HT1080 (cell line): ENCODE measurements at regions not wholly inside any gene's neighbourhood (a gene's known extent, or its start where the extent isn't known, plus 50 kb on each side); places are given as distances from the start of the nearest gene placed in this dataset.
A peak's percentile ranks its signal among the peaks of the same experiment; 100 is the strongest.
"Not testable (repeated sequence)": the region's sequence is repeated elsewhere in the genome, so short reads cannot be mapped to it uniquely, and the experiment has no call there.

Experiments
- DNase-seq: peaks from one replicate; pipeline ENCODE4 v3.0.0-alpha.2; 2015; ENCODE audit warnings: low read depth

GRCh38 chr10:23869548-23869947 lies 339.4 kb upstream of the KIAA1217 start:
- DNase-seq: no peak

- no peak for DNase-seq
Measured at GRCh38 chr10:23869996-23870395, 338.9 kb upstream of the KIAA1217 start.

GRCh38 chr10:23870651-23871610 lies 338.0 kb upstream of the KIAA1217 start:
- DNase-seq: no peak

GRCh38 chr10:23872290-23872689 lies 336.6 kb upstream of the KIAA1217 start:
- no peak for DNase-seq

GRCh38 chr10:23877791-23878320 lies 331.1 kb upstream of the KIAA1217 start:
- DNase-seq: no peak

- no peak for DNase-seq
Measured at GRCh38 chr10:23884670-23885069, 324.3 kb upstream of the KIAA1217 start.

- DNase-seq: no peak
Measured at GRCh38 chr10:23885853-23886252, 323.1 kb upstream of the KIAA1217 start.

- peak; percentile 10 for DNase-seq
Measured at GRCh38 chr10:23886355-23886754, 322.6 kb upstream of the KIAA1217 start.

GRCh38 chr10:23891301-23891700 lies 317.6 kb upstream of the KIAA1217 start:
- no peak for DNase-seq

GRCh38 chr10:23892296-23892695 lies 316.6 kb upstream of the KIAA1217 start:
- no peak for DNase-seq

GRCh38 chr10:23897267-23897666 lies 311.7 kb upstream of the KIAA1217 start:
- DNase-seq: no peak

- DNase-seq: no peak
Measured at GRCh38 chr10:23897861-23898260, 311.1 kb upstream of the KIAA1217 start.

GRCh38 chr10:23899166-23899565 lies 309.8 kb upstream of the KIAA1217 start:
- DNase-seq: no peak

GRCh38 chr10:23910291-23910690 lies 298.6 kb upstream of the KIAA1217 start:
- DNase-seq: no peak

- no peak for DNase-seq
Measured at GRCh38 chr10:23912884-23913404, 296.0 kb upstream of the KIAA1217 start.

- DNase-seq: no peak
Measured at GRCh38 chr10:23914641-23915040, 294.3 kb upstream of the KIAA1217 start.

GRCh38 chr10:23917251-23917840 lies 291.6 kb upstream of the KIAA1217 start:
- DNase-seq: no peak

- no peak for DNase-seq
Measured at GRCh38 chr10:23918090-23918723, 290.7 kb upstream of the KIAA1217 start.

- peak; percentile 49 for DNase-seq
Measured at GRCh38 chr10:23918839-23919238, 290.1 kb upstream of the KIAA1217 start.

- DNase-seq: no peak
Measured at GRCh38 chr10:23927576-23928325, 281.2 kb upstream of the KIAA1217 start.

- DNase-seq: not testable (repeated sequence)
Measured at GRCh38 chr10:23934023-23934422, 274.9 kb upstream of the KIAA1217 start.
